A549 (cell line): ENCODE measurements at regions not wholly inside any gene's neighbourhood (a gene's known extent, or its start where the extent isn't known, plus 50 kb on each side); places are given as distances from the start of the nearest gene placed in this dataset.

ENCODE experiments used
- BHLHE40 ChIP-seq: IDR thresholded peaks from 2 replicates; pipeline ENCODE4 v1.6.1; 2012; ENCODE audit warnings: low read depth, low read length, inconsistent platforms
- CEBPB ChIP-seq, 2 experiments: fragments of >200 bp in 1 of 2; sonication (Bioruptor Twin) in 1 of 2; formaldehyde crosslinking in 1 of 2; IDR thresholded peaks; 2 replicates each; pipeline ENCODE4 v1.6.1; 2012 to 2016
- CHD2 ChIP-seq: fragments of 150-350 bp; IDR thresholded peaks from 2 replicates; pipeline ENCODE4 v1.6.1; 2014; ENCODE audit warnings: low read length; ENCODE audit not compliant: partially characterized antibody
- EP300 ChIP-seq, 2 experiments: fragments of >200 bp; sonication (Bioruptor Twin); formaldehyde crosslinking; IDR thresholded peaks; 2 replicates in 1 of 2; 3 replicates in 1 of 2; pipeline ENCODE4 v1.6.1; 2016 to 2017
- JUN ChIP-seq, 2 experiments: fragments of >200 bp; sonication (Bioruptor Twin); formaldehyde crosslinking; IDR thresholded peaks; 2 replicates in 1 of 2; 3 replicates in 1 of 2; pipeline ENCODE4 v1.6.1; 2016 to 2017
- NR3C1 ChIP-seq: fragments of >200 bp; sonication (Bioruptor Twin); formaldehyde crosslinking; IDR thresholded peaks from 3 replicates; pipeline ENCODE4 v1.6.1; 2017
- PHF8 ChIP-seq: fragments of 200-600 bp; sonication (generic); IDR thresholded peaks from 2 replicates; pipeline ENCODE4 v1.6.1; 2016; ENCODE audit warnings: low read depth, mild to moderate bottlenecking, antibody characterized with exemption, moderate library complexity, borderline replicate concordance
- POLR2A ChIP-seq: IDR thresholded peaks from 2 replicates; pipeline ENCODE4 v1.6.1; 2012; ENCODE audit warnings: mild to moderate bottlenecking, low read length
- RAD21 ChIP-seq, 2 experiments: fragments of >200 bp in 1 of 2; sonication (Bioruptor Twin) in 1 of 2; formaldehyde crosslinking in 1 of 2; IDR thresholded peaks in 1 of 2; conservative IDR thresholded peaks in 1 of 2; 2 replicates in 1 of 2; 3 replicates in 1 of 2; pipeline ENCODE4 v1.6.1; 2012 to 2018; ENCODE audit warnings: inconsistent platforms in 1 of 2
- ZC3H11A ChIP-seq: fragments of 450-650 bp; IDR thresholded peaks from 2 replicates; pipeline ENCODE4 v1.6.1; 2014; ENCODE audit warnings: antibody characterized with exemption, mild to moderate bottlenecking
- TF ChIP-seq, protein P1 (sequence below): fragments of >200 bp; sonication (Bioruptor Twin); formaldehyde crosslinking; IDR thresholded peaks from 3 replicates; pipeline ENCODE4 v1.5.1; 2016
- TF ChIP-seq, protein P2 (sequence below): fragments of 250-450 bp; sonication (Bioruptor Pico); IDR thresholded peaks from 2 replicates; pipeline ENCODE4 v1.5.0; 2021; ENCODE audit warnings: mild to moderate bottlenecking, moderate library complexity, borderline replicate concordance

DNA sequence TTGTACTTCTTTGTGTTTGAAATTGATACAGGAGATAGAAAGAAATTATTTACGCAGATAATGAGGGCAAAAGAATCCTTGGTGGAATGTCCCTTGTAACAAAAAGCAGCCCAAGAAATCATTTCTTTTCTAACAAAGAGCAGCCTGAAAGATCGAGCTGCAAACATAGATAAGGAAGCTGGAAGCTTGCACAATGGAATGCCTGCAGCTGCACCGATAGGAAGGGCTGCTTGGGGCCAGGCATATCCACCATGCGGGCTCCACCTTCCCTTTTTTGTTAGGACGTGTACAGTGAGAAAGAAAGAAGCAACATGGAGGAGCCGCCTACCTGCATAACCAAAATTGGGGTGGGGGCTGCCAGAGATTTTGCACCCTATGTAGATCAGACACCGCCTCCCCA lies 568.7 kb downstream of the METTL4 start:
- no peak for TF ChIP-seq CHD2
- TF ChIP-seq PHF8: no peak
- TF ChIP-seq, protein P1, sequence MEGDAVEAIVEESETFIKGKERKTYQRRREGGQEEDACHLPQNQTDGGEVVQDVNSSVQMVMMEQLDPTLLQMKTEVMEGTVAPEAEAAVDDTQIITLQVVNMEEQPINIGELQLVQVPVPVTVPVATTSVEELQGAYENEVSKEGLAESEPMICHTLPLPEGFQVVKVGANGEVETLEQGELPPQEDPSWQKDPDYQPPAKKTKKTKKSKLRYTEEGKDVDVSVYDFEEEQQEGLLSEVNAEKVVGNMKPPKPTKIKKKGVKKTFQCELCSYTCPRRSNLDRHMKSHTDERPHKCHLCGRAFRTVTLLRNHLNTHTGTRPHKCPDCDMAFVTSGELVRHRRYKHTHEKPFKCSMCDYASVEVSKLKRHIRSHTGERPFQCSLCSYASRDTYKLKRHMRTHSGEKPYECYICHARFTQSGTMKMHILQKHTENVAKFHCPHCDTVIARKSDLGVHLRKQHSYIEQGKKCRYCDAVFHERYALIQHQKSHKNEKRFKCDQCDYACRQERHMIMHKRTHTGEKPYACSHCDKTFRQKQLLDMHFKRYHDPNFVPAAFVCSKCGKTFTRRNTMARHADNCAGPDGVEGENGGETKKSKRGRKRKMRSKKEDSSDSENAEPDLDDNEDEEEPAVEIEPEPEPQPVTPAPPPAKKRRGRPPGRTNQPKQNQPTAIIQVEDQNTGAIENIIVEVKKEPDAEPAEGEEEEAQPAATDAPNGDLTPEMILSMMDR: no peak
- TF ChIP-seq ZC3H11A: no peak
- TF ChIP-seq JUN (IDR thresholded peaks at IDR 0.05): no peak
- TF ChIP-seq, protein P2, sequence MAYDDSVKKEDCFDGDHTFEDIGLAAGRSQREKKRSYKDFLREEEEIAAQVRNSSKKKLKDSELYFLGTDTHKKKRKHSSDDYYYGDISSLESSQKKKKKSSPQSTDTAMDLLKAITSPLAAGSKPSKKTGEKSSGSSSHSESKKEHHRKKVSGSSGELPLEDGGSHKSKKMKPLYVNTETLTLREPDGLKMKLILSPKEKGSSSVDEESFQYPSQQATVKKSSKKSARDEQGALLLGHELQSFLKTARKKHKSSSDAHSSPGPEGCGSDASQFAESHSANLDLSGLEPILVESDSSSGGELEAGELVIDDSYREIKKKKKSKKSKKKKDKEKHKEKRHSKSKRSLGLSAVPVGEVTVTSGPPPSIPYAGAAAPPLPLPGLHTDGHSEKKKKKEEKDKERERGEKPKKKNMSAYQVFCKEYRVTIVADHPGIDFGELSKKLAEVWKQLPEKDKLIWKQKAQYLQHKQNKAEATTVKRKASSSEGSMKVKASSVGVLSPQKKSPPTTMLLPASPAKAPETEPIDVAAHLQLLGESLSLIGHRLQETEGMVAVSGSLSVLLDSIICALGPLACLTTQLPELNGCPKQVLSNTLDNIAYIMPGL (CRISPR knock-in tag): no peak
- TF ChIP-seq CEBPB (IDR thresholded peaks at IDR 0.05): no peak
- no peak for TF ChIP-seq NR3C1
- no peak for TF ChIP-seq RAD21 (conservative IDR thresholded peaks at IDR 0.05 in 1 of 2, IDR thresholded peaks at IDR 0.05 in 1 of 2)
- TF ChIP-seq POLR2A: no peak
- no peak for TF ChIP-seq BHLHE40
- no peak for TF ChIP-seq EP300 (IDR thresholded peaks at IDR 0.05)
